NCI-H2196 treated with DMSO at 0.1 percent for 48 hours (cell line): ENCODE measurements at regions not wholly inside any gene's neighbourhood (a gene's known extent, or its start where the extent isn't known, plus 50 kb on each side); places are given as distances from the start of the nearest gene placed in this dataset.

Source experiments
- DNase-seq: peaks from one replicate; lab custom pipeline; 2025; ENCODE audit not compliant: unreplicated experiment; lab: John Stamatoyannopoulos, UW

GRCh38 chr22:48808038-48808960 lies 1019.4 kb downstream of the BRD1 start:
- DNase-seq: no peak

- no peak for DNase-seq
Observed at GRCh38 chr22:48807155-48807554, 1020.5 kb downstream of the BRD1 start.

- no peak for DNase-seq
Observed at GRCh38 chr22:48806227-48806781, 1021.4 kb downstream of the BRD1 start.

- no peak for DNase-seq
Observed at GRCh38 chr22:48805516-48805915, 1022.2 kb downstream of the BRD1 start.

GRCh38 chr22:48804811-48805301 lies 1022.8 kb downstream of the BRD1 start:
- no peak for DNase-seq

- DNase-seq: no peak
Observed at GRCh38 chr22:48803948-48804810, 1023.5 kb downstream of the BRD1 start.

- no peak for DNase-seq
Observed at GRCh38 chr22:48803171-48803947, 1024.3 kb downstream of the BRD1 start.

GRCh38 chr22:48802576-48802975 lies 1025.1 kb downstream of the BRD1 start:
- no peak for DNase-seq

- DNase-seq: no peak
Observed at GRCh38 chr22:48800886-48801607, 1026.6 kb downstream of the BRD1 start.

GRCh38 chr22:48800036-48800885 lies 1027.4 kb downstream of the BRD1 start:
- DNase-seq: no peak

GRCh38 chr22:48799227-48799970 lies 1028.3 kb downstream of the BRD1 start:
- DNase-seq: no peak

GRCh38 chr22:48798281-48799226 lies 1029.1 kb downstream of the BRD1 start:
- DNase-seq: no peak

GRCh38 chr22:48797731-48798130 lies 1029.9 kb downstream of the BRD1 start:
- no peak for DNase-seq

GRCh38 chr22:48796310-48797015 lies 1031.2 kb downstream of the BRD1 start:
- no peak for DNase-seq

GRCh38 chr22:48795664-48796063 lies 1032.0 kb downstream of the BRD1 start:
- no peak for DNase-seq

GRCh38 chr22:48794906-48795305 lies 1032.8 kb downstream of the BRD1 start:
- DNase-seq: no peak

- no peak for DNase-seq
Observed at GRCh38 chr22:48793949-48794348, 1033.7 kb downstream of the BRD1 start.
